SK-N-SH (cell line): ENCODE measurements at regions not wholly inside any gene's neighbourhood (a gene's known extent, or its start where the extent isn't known, plus 50 kb on each side); places are given as distances from the start of the nearest gene placed in this dataset.
A peak's percentile ranks its signal among the peaks of the same experiment; 100 is the strongest.

Experiments
- CTCF ChIA-PET: fragments of 300-600, 350-600 bp; formaldehyde crosslinking; extraction: SDS; loops from one replicate; lab custom pipeline; 2021; lab: Yijun Ruan, JAX
- POLR2A ChIA-PET: fragments of 350-600 bp; sonication (Branson Sonifier 250); formaldehyde crosslinking; extraction: SDS; loops from one replicate; lab custom pipeline; 2020; ENCODE audit warnings: antibody characterized with exemption, inconsistent platforms; lab: Yijun Ruan, JAX
- DNase-seq: peaks from one replicate; pipeline ENCODE4 v3.0.0; 2012
- H2AFZ ChIP-seq: fragments of 200-600 bp; sonication (generic); 2 replicates; pipeline ENCODE4 v1.8.1; 2016; ENCODE audit warnings: antibody characterized with exemption, mild to moderate bottlenecking, low read depth
- H3F3A ChIP-seq: fragments of 200-600 bp; sonication (generic); replicated peaks from 2 replicates; pipeline ENCODE3; 2016; ENCODE audit warnings: antibody characterized with exemption, mild to moderate bottlenecking; ENCODE audit not compliant: insufficient read depth
- H3K27ac ChIP-seq, 2 experiments: fragments of 200-500 bp in 1 of 2; fragments of 200-600 bp in 1 of 2; sonication (Bioruptor generic) in 1 of 2; sonication (generic), shearing (Covaris generic) in 1 of 2; 2 replicates each; pipeline versions ENCODE4 v1.5.1 to v1.6.1; 2014 to 2016; ENCODE audit warnings: low read depth in 2 of 2, inconsistent platforms in 1 of 2, low read length in 1 of 2, mild to moderate bottlenecking in 1 of 2, mixed read lengths in 1 of 2
- H3K27me3 ChIP-seq: fragments of 200-600 bp; sonication (generic), shearing (Covaris generic); 2 replicates; pipeline ENCODE4 v1.6.1; 2016; ENCODE audit warnings: mixed run types; ENCODE audit not compliant: insufficient read depth
- H3K36me3 ChIP-seq, 2 experiments: fragments of 200-500 bp in 1 of 2; fragments of 200-600 bp in 1 of 2; sonication (Bioruptor generic) in 1 of 2; sonication (generic) in 1 of 2; replicated peaks in 1 of 2; 2 replicates each; pipeline versions ENCODE3 to v1.5.1; 2014 to 2016; ENCODE audit warnings: low read length in 1 of 2, mild to moderate bottlenecking in 1 of 2; ENCODE audit not compliant: insufficient read depth in 2 of 2, control insufficient read depth in 1 of 2
- H3K4me1 ChIP-seq, 2 experiments: fragments of 200-500 bp in 1 of 2; fragments of 200-600 bp in 1 of 2; sonication (Bioruptor generic) in 1 of 2; sonication (generic), shearing (Covaris generic) in 1 of 2; 2 replicates each; pipeline versions ENCODE4 v1.5.1 to v1.6.1; 2014 to 2016; ENCODE audit warnings: low read depth in 1 of 2, low read length in 1 of 2, mixed run types in 1 of 2; ENCODE audit not compliant: insufficient read depth in 2 of 2, control insufficient read depth in 1 of 2
- H3K4me2 ChIP-seq: fragments of 200-600 bp; sonication (generic), shearing (Covaris generic); 2 replicates; pipeline ENCODE4 v1.6.1; 2017; ENCODE audit warnings: mixed run types
- H3K4me3 ChIP-seq, 2 experiments: fragments of 200-500 bp in 1 of 2; fragments of 200-600 bp in 1 of 2; sonication (Bioruptor generic) in 1 of 2; sonication (generic), shearing (Covaris generic) in 1 of 2; 2 replicates each; pipeline versions ENCODE4 v1.5.1 to v1.8.1; 2014 to 2016; ENCODE audit warnings: low read depth in 2 of 2, inconsistent platforms in 1 of 2, low read length in 1 of 2, mild to moderate bottlenecking in 1 of 2, mixed read lengths in 1 of 2, moderate library complexity in 1 of 2
- H3K79me2 ChIP-seq: fragments of 200-600 bp; sonication (generic); 2 replicates; pipeline ENCODE4 v1.8.1; 2017; ENCODE audit warnings: mild to moderate bottlenecking; ENCODE audit not compliant: insufficient read depth
- H3K9ac ChIP-seq: fragments of 200-600 bp; sonication (generic); 2 replicates; pipeline ENCODE4 v1.6.1; 2017; ENCODE audit warnings: mixed run types
- H3K9me2 ChIP-seq: fragments of 200-600 bp; sonication (generic); 2 replicates; pipeline ENCODE4 v1.6.1; 2017; ENCODE audit warnings: mixed run types
- H3K9me3 ChIP-seq: fragments of 200-600 bp; sonication (generic); 2 replicates; pipeline ENCODE4 v1.6.1; 2017; ENCODE audit warnings: mixed run types, mild to moderate bottlenecking, moderate library complexity
- H4K20me1 ChIP-seq: fragments of 200-600 bp; sonication (generic); 2 replicates; pipeline ENCODE4 v1.6.1; 2017; ENCODE audit warnings: mild to moderate bottlenecking, mixed run types; ENCODE audit not compliant: insufficient read depth
- CHD2 ChIP-seq: fragments of 150-350 bp; IDR thresholded peaks from 2 replicates; pipeline ENCODE4 v1.6.1; 2018; ENCODE audit warnings: low read length; ENCODE audit not compliant: partially characterized antibody
- ELF1 ChIP-seq: IDR thresholded peaks from 2 replicates; pipeline ENCODE4 v1.4.0; 2012
- EZH2phosphoT487 ChIP-seq: fragments of 200-600 bp; sonication (generic); IDR thresholded peaks from 2 replicates; pipeline ENCODE4 v1.6.1; 2017; ENCODE audit warnings: low read depth, mixed run types, mild to moderate bottlenecking, antibody characterized with exemption, moderate library complexity, borderline replicate concordance
- JUND ChIP-seq: IDR thresholded peaks from 2 replicates; pipeline ENCODE4 v1.4.0; 2012
- MEF2A ChIP-seq: IDR thresholded peaks from 2 replicates; pipeline ENCODE4 v1.4.0; 2012; ENCODE audit warnings: low read depth, borderline replicate concordance
- MXI1 ChIP-seq: IDR thresholded peaks from 2 replicates; pipeline ENCODE4 v1.6.1; 2012; ENCODE audit warnings: mild to moderate bottlenecking, low read depth, low read length, improper control_type of control experiment
- NFIC ChIP-seq: IDR thresholded peaks from 2 replicates; pipeline ENCODE4 v1.4.0; 2012; ENCODE audit warnings: borderline replicate concordance
- PBX3 ChIP-seq: IDR thresholded peaks from 2 replicates; pipeline ENCODE4; 2012
- RAD21 ChIP-seq: IDR thresholded peaks from 2 replicates; pipeline ENCODE4 v1.6.1; 2012; ENCODE audit warnings: mild to moderate bottlenecking, low read length
- RXRA ChIP-seq: IDR thresholded peaks from 2 replicates; pipeline ENCODE4 v1.4.0; 2012; ENCODE audit warnings: low read depth, mild to moderate bottlenecking, borderline replicate concordance
- SIN3A ChIP-seq: IDR thresholded peaks from 2 replicates; pipeline ENCODE4 v1.6.1; 2012; ENCODE audit warnings: low read depth, mild to moderate bottlenecking, low read length, moderate library complexity, borderline replicate concordance
- SMC3 ChIP-seq: IDR thresholded peaks from 2 replicates; pipeline ENCODE4 v1.6.1; 2012; ENCODE audit warnings: low read depth, low read length, improper control_type of control experiment
- WGBS: methylation state at CpG from one replicate; pipeline ENCODE4 v1.1.6; 2017; ENCODE audit warnings: low lambda C conversion rate; 5-methylcytosine and 5-hydroxymethylcytosine counted together
- TF ChIP-seq, protein P1 (sequence below): IDR thresholded peaks from 2 replicates; pipeline ENCODE4 v1.4.0; 2012; ENCODE audit warnings: low read depth, borderline replicate concordance
- TF ChIP-seq, protein P2 (sequence below): fragments of 200-600 bp; sonication (generic); IDR thresholded peaks from 2 replicates; pipeline ENCODE4 v1.6.1; 2017; ENCODE audit warnings: antibody characterized with exemption, mild to moderate bottlenecking, moderate library complexity

- Histone ChIP-seq H3K4me3 (no peak overlapping the region), H3K27ac (no peak overlapping the region), H3K9me3 (no peaks in the 10 kb centered on the region), H3F3A (no peaks in the 10 kb centered on the region), H3K9ac (no peak overlapping the region), H3K4me1 (peaks cover 0 to 20% of the 10 kb centered on the region in 2 experiments; a peak in 2 of 4 replicates), H3K36me3 (no peaks in the 10 kb centered on the region), H3K4me2 (no peak overlapping the region), H3K27me3 (peaks cover 9% of the 10 kb centered on the region; the same call in 1 of the 2 replicates), H3K9me2 (no peaks in the 10 kb centered on the region), H3K79me2 (no peaks in the 10 kb centered on the region), H2AFZ (no peak overlapping the region), H4K20me1 (no peaks in the 10 kb centered on the region)
- ChIA-PET CTCF (interaction anchor here (0.8 to 1.9 kb wide), 3 partner anchors 12 to 647 kb away, joined by 3 to 5 read pairs (median 4); no protein-coding TSS in a partner anchor), POLR2A (no interaction called here)
- peak; percentile 32 for DNase-seq
- 18% methylated on average over 3 of the region's 3 CpGs for WGBS
- TF ChIP-seq SIN3A (no peak), RAD21 (peak; percentile 72), MEF2A (no peak), SMC3 (peak; percentile 45), EZH2phosphoT487 (no peak), CHD2 (no peak), PBX3 (no peak), ELF1 (no peak)
- TF ChIP-seq, protein P1, sequence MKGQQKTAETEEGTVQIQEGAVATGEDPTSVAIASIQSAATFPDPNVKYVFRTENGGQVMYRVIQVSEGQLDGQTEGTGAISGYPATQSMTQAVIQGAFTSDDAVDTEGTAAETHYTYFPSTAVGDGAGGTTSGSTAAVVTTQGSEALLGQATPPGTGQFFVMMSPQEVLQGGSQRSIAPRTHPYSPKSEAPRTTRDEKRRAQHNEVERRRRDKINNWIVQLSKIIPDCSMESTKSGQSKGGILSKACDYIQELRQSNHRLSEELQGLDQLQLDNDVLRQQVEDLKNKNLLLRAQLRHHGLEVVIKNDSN: no peak
- TF ChIP-seq, protein P2, sequence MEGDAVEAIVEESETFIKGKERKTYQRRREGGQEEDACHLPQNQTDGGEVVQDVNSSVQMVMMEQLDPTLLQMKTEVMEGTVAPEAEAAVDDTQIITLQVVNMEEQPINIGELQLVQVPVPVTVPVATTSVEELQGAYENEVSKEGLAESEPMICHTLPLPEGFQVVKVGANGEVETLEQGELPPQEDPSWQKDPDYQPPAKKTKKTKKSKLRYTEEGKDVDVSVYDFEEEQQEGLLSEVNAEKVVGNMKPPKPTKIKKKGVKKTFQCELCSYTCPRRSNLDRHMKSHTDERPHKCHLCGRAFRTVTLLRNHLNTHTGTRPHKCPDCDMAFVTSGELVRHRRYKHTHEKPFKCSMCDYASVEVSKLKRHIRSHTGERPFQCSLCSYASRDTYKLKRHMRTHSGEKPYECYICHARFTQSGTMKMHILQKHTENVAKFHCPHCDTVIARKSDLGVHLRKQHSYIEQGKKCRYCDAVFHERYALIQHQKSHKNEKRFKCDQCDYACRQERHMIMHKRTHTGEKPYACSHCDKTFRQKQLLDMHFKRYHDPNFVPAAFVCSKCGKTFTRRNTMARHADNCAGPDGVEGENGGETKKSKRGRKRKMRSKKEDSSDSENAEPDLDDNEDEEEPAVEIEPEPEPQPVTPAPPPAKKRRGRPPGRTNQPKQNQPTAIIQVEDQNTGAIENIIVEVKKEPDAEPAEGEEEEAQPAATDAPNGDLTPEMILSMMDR: 0 out of 2 replicates have a peak, but pooled peaks have one; percentile 26
Measured at GRCh38 chr16:54538276-54538675, 251.7 kb upstream of the IRX3 start.

DNA sequence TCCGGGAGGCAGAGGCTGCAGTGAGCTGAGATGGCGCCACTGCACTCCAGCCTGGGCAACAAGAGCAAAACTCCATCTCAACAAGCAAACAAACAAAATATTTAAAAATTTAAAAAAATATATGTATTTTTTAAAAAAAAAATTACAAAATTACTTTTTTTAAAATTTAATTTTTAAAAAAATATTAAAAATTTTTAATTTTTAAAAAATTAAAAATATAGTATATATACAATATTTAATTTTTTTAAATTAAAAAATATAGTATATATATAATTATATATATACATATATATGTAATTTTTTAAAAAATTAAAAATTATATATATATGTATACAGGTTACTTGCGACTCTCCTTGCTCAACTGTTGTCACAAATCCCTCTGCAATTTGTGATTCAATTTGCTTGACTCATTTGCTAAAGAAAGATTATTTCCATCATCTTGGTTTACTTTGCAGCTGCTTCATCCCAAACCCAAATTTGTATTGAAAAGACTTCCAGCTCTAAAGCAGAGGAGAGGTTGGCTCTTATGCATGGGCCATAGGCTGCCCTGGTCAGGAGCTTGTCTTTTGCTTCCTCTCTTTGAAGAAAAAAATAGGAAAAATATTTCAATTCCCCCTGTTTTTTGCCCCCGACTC is 247.4 kb upstream of the IRX3 start:
- CTCF ChIA-PET: no interaction called here
- Histone ChIP-seq H3K9ac (no peak overlapping the region), H3K4me1 (peaks cover 0 to 3% of the 10 kb centered on the region in 2 experiments; a peak in 2 of 4 replicates), H4K20me1 (no peaks in the 10 kb centered on the region)
- WGBS: 50% methylated on average over 4 of the region's 4 CpGs
- DNase-seq: no peak
- TF ChIP-seq ELF1 (no peak), RXRA (no peak), SMC3 (no peak), MXI1 (no peak), EZH2phosphoT487 (no peak), CHD2 (no peak), JUND (no peak), NFIC (no peak), MEF2A (no peak)
- TF ChIP-seq, protein P1: no peak
- TF ChIP-seq, protein P2: no peak
- TF ChIP-seq, all 33 proteins: peak for 0
- Histone ChIP-seq H3K4me3 (no peak overlapping the region), H3K27me3 (no peaks in the 10 kb centered on the region; the same call in 1 of the 2 replicates), H3F3A (no peaks in the 10 kb centered on the region), H3K27ac (no peak overlapping the region), H3K4me2 (no peak overlapping the region), H2AFZ (no peak overlapping the region), H3K79me2 (no peaks in the 10 kb centered on the region), H3K9me2 (no peaks in the 10 kb centered on the region), H3K36me3 (no peaks in the 10 kb centered on the region), H3K9me3 (no peaks in the 10 kb centered on the region)
- POLR2A ChIA-PET: no interaction called here
